H9 (cell line): ENCODE measurements at regions not wholly inside any gene's neighbourhood (a gene's known extent, or its start where the extent isn't known, plus 50 kb on each side); places are given as distances from the start of the nearest gene placed in this dataset.

Source experiments
- DNase-seq: peaks from one replicate; pipeline ENCODE4 v3.0.0-alpha.2; 2017
- H2AFZ ChIP-seq: one replicate; pipeline ENCODE4 v1.6.1; 2013; ENCODE audit warnings: mild to moderate bottlenecking, low read length, control low read depth, moderate library complexity
- H2AK5ac ChIP-seq: 2 replicates; pipeline ENCODE4 v1.6.1; 2013; ENCODE audit warnings: low read length, control low read depth, mixed read lengths; ENCODE audit not compliant: insufficient read length
- H2BK120ac ChIP-seq: one replicate; pipeline ENCODE4 v1.6.1; 2013; ENCODE audit warnings: low read depth, mild to moderate bottlenecking, low read length, control low read depth, inconsistent platforms; ENCODE audit not compliant: poor library complexity, severe bottlenecking
- H2BK12ac ChIP-seq: 2 replicates; pipeline ENCODE4 v1.6.1; 2013; ENCODE audit warnings: low read length, control low read depth, mixed read lengths, low read depth; ENCODE audit not compliant: insufficient read length
- H2BK15ac ChIP-seq: 2 replicates; pipeline ENCODE4 v1.6.1; 2013; ENCODE audit warnings: low read depth, low read length, control low read depth
- H2BK20ac ChIP-seq: one replicate; pipeline ENCODE4 v1.6.1; 2013; ENCODE audit warnings: low read depth, mild to moderate bottlenecking, low read length, control low read depth, inconsistent platforms; ENCODE audit not compliant: poor library complexity, severe bottlenecking
- H2BK5ac ChIP-seq: 2 replicates; pipeline ENCODE4 v1.6.1; 2013; ENCODE audit warnings: low read length, control low read depth, mixed read lengths; ENCODE audit not compliant: insufficient read length
- H3K14ac ChIP-seq: 2 replicates; pipeline ENCODE4 v1.6.1; 2013; ENCODE audit warnings: low read length, control low read depth; ENCODE audit not compliant: insufficient read depth
- H3K18ac ChIP-seq: 2 replicates; pipeline ENCODE4 v1.6.1; 2013; ENCODE audit warnings: low read depth, mild to moderate bottlenecking, mixed read lengths, low read length, control low read depth; ENCODE audit not compliant: insufficient read length
- H3K23ac ChIP-seq: 2 replicates; pipeline ENCODE4 v1.6.1; 2013; ENCODE audit warnings: low read length, control low read depth, mixed read lengths, low read depth; ENCODE audit not compliant: insufficient read length
- H3K23me2 ChIP-seq: 2 replicates; pipeline ENCODE4 v1.6.1; 2013; ENCODE audit warnings: low read depth, mild to moderate bottlenecking, mixed read lengths, low read length, control low read depth; ENCODE audit not compliant: insufficient read length, poor library complexity, severe bottlenecking
- H3K27ac ChIP-seq: 2 replicates; pipeline ENCODE4 v1.5.1; 2013; ENCODE audit warnings: low read length, control low read depth, mixed read lengths, low read depth; ENCODE audit not compliant: insufficient read length
- H3K27me3 ChIP-seq: 2 replicates; pipeline ENCODE4 v1.6.1; 2013; ENCODE audit warnings: low read length, control low read depth, inconsistent platforms; ENCODE audit not compliant: insufficient read depth
- H3K4ac ChIP-seq: 2 replicates; pipeline ENCODE4 v1.6.1; 2013; ENCODE audit warnings: low read depth, mild to moderate bottlenecking, control low read depth, inconsistent platforms, low read length, moderate library complexity
- H3K4me1 ChIP-seq: 2 replicates; pipeline ENCODE4 v1.6.1; 2013; ENCODE audit warnings: low read length, control low read depth, inconsistent platforms; ENCODE audit not compliant: insufficient read depth
- H3K4me2 ChIP-seq: 2 replicates; pipeline ENCODE4 v1.6.1; 2013; ENCODE audit warnings: low read length, control low read depth, mixed read lengths; ENCODE audit not compliant: insufficient read length, insufficient read depth
- H3K56ac ChIP-seq: 2 replicates; pipeline ENCODE4 v1.6.1; 2013; ENCODE audit warnings: low read depth, mild to moderate bottlenecking, mixed read lengths, low read length, control low read depth; ENCODE audit not compliant: insufficient read length
- H3K79me1 ChIP-seq: 2 replicates; pipeline ENCODE4 v1.6.1; 2013; ENCODE audit warnings: low read depth, mild to moderate bottlenecking, moderate library complexity, low read length, control low read depth, inconsistent platforms; ENCODE audit not compliant: insufficient read depth, poor library complexity, severe bottlenecking
- H3K79me2 ChIP-seq: 2 replicates; pipeline ENCODE4 v1.6.1; 2013; ENCODE audit warnings: low read length, control low read depth, inconsistent platforms; ENCODE audit not compliant: insufficient read depth
- H3K9ac ChIP-seq: 2 replicates; pipeline ENCODE4 v1.6.1; 2013; ENCODE audit warnings: low read length, control low read depth, mixed read lengths; ENCODE audit not compliant: insufficient read length; ENCODE audit errors: extremely low read depth
- H3K9me3 ChIP-seq: one replicate; pipeline ENCODE4 v1.6.1; 2013; ENCODE audit warnings: low read depth, low read length, inconsistent platforms; ENCODE audit not compliant: control insufficient read depth
- H3T11ph ChIP-seq: one replicate; pipeline ENCODE4 v1.6.1; 2013; ENCODE audit warnings: mild to moderate bottlenecking, low read length, control low read depth, inconsistent platforms
- H4K20me1 ChIP-seq: one replicate; pipeline ENCODE4 v1.6.1; 2013; ENCODE audit not compliant: control insufficient read depth, insufficient read length, insufficient read depth
- H4K5ac ChIP-seq: 2 replicates; pipeline ENCODE4 v1.6.1; 2013; ENCODE audit warnings: low read depth, mild to moderate bottlenecking, mixed read lengths, low read length, control low read depth; ENCODE audit not compliant: insufficient read length
- H4K8ac ChIP-seq: replicated peaks from 2 replicates; pipeline ENCODE4 v1.6.1; 2013; ENCODE audit warnings: low read length, control low read depth, mixed read lengths, low read depth; ENCODE audit not compliant: insufficient read length
- H4K91ac ChIP-seq: 2 replicates; pipeline ENCODE4 v1.6.1; 2013; ENCODE audit warnings: low read depth, mild to moderate bottlenecking, moderate library complexity, mixed read lengths, low read length, control low read depth; ENCODE audit not compliant: insufficient read length
- H3K27ac Mint-ChIP-seq, 3 experiments: 2 replicates in 2 of 3; 3 replicates in 1 of 3; pipeline ENCODE4 v1.8.0; 2020 to 2021; ENCODE audit warnings: mixed read lengths in 3 of 3, mild to moderate bottlenecking in 1 of 3, moderate library complexity in 1 of 3
- H3K27me3 Mint-ChIP-seq: 2 replicates; pipeline ENCODE4 v1.8.0; 2021; ENCODE audit warnings: low read depth, mild to moderate bottlenecking, moderate library complexity, mixed read lengths
- H3K36me3 Mint-ChIP-seq, 3 experiments: 2 replicates in 2 of 3; 3 replicates in 1 of 3; pipeline ENCODE4 v1.8.0; 2020 to 2021; ENCODE audit warnings: low read depth in 3 of 3, mixed read lengths in 3 of 3; ENCODE audit not compliant: insufficient read depth in 1 of 3
- H3K4me1 Mint-ChIP-seq, 2 experiments: 2 replicates each; pipeline ENCODE4 v1.8.0; 2020; ENCODE audit warnings: mixed read lengths in 2 of 2
- H3K4me3 Mint-ChIP-seq, 2 experiments: 2 replicates in 1 of 2; 3 replicates in 1 of 2; pipeline ENCODE4 v1.8.0; 2020 to 2021; ENCODE audit warnings: mild to moderate bottlenecking in 2 of 2, mixed read lengths in 2 of 2, moderate library complexity in 1 of 2
- H3K9me3 Mint-ChIP-seq, 2 experiments: 2 replicates in 1 of 2; 3 replicates in 1 of 2; pipeline ENCODE4 v1.8.0; 2020; ENCODE audit warnings: mild to moderate bottlenecking in 2 of 2, mixed read lengths in 2 of 2, moderate library complexity in 1 of 2
- WGBS: extraction: QIAGEN DNeasy Blood & Tissue Kit; methylation state at CpG from one replicate; pipeline ENCODE4 v1.1.7; 2013; ENCODE audit warnings: missing lambda C conversion rate, low lambda C conversion rate, mixed read lengths; ENCODE audit not compliant: insufficient read length; ENCODE audit errors: extremely low coverage; 5-methylcytosine and 5-hydroxymethylcytosine counted together
- TF ChIP-seq, protein P1 (sequence below): fragments of 200-600 bp; sonication (generic); conservative IDR thresholded peaks from 3 replicates; pipeline ENCODE4 v1.8.0; 2021; ENCODE audit warnings: antibody characterized with exemption, mild to moderate bottlenecking

DNA sequence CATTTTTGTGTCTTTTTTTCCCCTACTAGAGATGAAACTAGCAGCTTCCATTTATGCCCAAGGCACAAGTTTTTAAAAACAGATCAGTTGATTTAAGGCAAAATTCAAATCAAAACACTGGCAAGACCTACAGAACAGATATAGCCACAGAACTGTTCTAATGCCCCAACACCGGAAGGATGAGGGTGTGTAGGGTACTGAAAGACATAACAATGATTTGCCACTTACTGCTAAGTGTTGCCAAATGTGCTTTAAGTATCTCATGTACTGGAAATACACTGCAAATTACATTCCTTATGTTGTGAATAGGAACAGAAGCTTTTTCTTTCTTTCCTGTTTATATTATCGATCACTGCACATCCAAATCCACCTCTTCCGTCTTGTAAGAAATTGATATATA is 189.0 kb downstream of the CETN3 start:
- Histone ChIP-seq H3K14ac (no peak overlapping the region), H4K91ac (no peak overlapping the region), H3K56ac (no peak overlapping the region), H3K18ac (no peak overlapping the region), H3K4me1 (no peaks in the 10 kb centered on the region), H2BK20ac (no peak overlapping the region), H3T11ph (no peak overlapping the region), H2BK5ac (no peak overlapping the region), H3K4me2 (no peak overlapping the region), H4K8ac (no peak overlapping the region), H3K23me2 (no peaks in the 10 kb centered on the region), H3K9ac (no peak overlapping the region), H3K79me2 (no peaks in the 10 kb centered on the region), H4K5ac (no peak overlapping the region), H3K9me3 (no peaks in the 10 kb centered on the region), H2AFZ (no peak overlapping the region), H4K20me1 (no peaks in the 10 kb centered on the region), H2BK15ac (no peak overlapping the region), H2BK120ac (no peak overlapping the region), H3K4ac (no peak overlapping the region), H3K27me3 (no peaks in the 10 kb centered on the region), H2AK5ac (no peak overlapping the region), H2BK12ac (no peak overlapping the region), H3K23ac (no peak overlapping the region), H3K27ac (no peak overlapping the region), H3K79me1 (no peaks in the 10 kb centered on the region)
- DNase-seq: no peak
- Mint-ChIP-seq H3K4me1 (no peaks in the 10 kb centered on the region), H3K27ac (no peak overlapping the region), H3K36me3 (0 out of 7 replicates have a peak, but pooled peaks cover 0 to 8% (median 2%) of the 10 kb centered on the region in 3 experiments), H3K9me3 (peaks cover 0 to 5% of the 10 kb centered on the region in 2 experiments; a peak in 3 of 5 replicates), H3K4me3 (no peak overlapping the region), H3K27me3 (no peaks in the 10 kb centered on the region; the same call in 1 of the 2 replicates)
- TF ChIP-seq, protein P1, sequence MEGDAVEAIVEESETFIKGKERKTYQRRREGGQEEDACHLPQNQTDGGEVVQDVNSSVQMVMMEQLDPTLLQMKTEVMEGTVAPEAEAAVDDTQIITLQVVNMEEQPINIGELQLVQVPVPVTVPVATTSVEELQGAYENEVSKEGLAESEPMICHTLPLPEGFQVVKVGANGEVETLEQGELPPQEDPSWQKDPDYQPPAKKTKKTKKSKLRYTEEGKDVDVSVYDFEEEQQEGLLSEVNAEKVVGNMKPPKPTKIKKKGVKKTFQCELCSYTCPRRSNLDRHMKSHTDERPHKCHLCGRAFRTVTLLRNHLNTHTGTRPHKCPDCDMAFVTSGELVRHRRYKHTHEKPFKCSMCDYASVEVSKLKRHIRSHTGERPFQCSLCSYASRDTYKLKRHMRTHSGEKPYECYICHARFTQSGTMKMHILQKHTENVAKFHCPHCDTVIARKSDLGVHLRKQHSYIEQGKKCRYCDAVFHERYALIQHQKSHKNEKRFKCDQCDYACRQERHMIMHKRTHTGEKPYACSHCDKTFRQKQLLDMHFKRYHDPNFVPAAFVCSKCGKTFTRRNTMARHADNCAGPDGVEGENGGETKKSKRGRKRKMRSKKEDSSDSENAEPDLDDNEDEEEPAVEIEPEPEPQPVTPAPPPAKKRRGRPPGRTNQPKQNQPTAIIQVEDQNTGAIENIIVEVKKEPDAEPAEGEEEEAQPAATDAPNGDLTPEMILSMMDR: no peak
- WGBS: no CpG with 5 or more reads among the region's 3 CpGs
